Mesothelial cell of epicardium (in vitro differentiated cells): ENCODE measurements at regions not wholly inside any gene's neighbourhood (a gene's known extent, or its start where the extent isn't known, plus 50 kb on each side); places are given as distances from the start of the nearest gene placed in this dataset.

Experiments used
- DNase-seq, 2 experiments: peaks; one replicate each; pipeline ENCODE4 v3.0.0; 2021; ENCODE audit warnings: low spot score in 2 of 2; ENCODE audit not compliant: unreplicated experiment in 2 of 2
- H3K27ac Mint-ChIP-seq: 2 replicates; pipeline ENCODE4 v1.8.0; 2021; ENCODE audit warnings: mixed read lengths
- H3K27me3 Mint-ChIP-seq: 2 replicates; pipeline ENCODE4 v1.8.0; 2021; ENCODE audit warnings: low read depth, mixed read lengths
- H3K36me3 Mint-ChIP-seq: 2 replicates; pipeline ENCODE4 v1.8.0; 2021; ENCODE audit warnings: mixed read lengths
- H3K4me1 Mint-ChIP-seq: 2 replicates; pipeline ENCODE4 v1.8.0; 2021; ENCODE audit warnings: mixed read lengths
- H3K4me3 Mint-ChIP-seq: 2 replicates; pipeline ENCODE4 v1.8.0; 2021; ENCODE audit warnings: mild to moderate bottlenecking, moderate library complexity, mixed read lengths
- H3K9me3 Mint-ChIP-seq: 2 replicates; pipeline ENCODE4 v1.8.0; 2021; ENCODE audit warnings: mixed read lengths
- CTCF ChIP-seq: fragments of 200-600 bp; sonication (generic); IDR thresholded peaks from one replicate; pipeline ENCODE4 v1.5.0; 2021; ENCODE audit warnings: antibody characterized with exemption; ENCODE audit not compliant: unreplicated experiment

- no peaks in the 10 kb centered on the region for H3K27me3 Mint-ChIP-seq
- no peak for DNase-seq
- no peaks in the 10 kb centered on the region for H3K4me1 Mint-ChIP-seq
- no peak for TF ChIP-seq CTCF
- no peak overlapping the region for H3K27ac Mint-ChIP-seq
- H3K36me3 Mint-ChIP-seq: no peaks in the 10 kb centered on the region
- no peak overlapping the region for H3K4me3 Mint-ChIP-seq
- H3K9me3 Mint-ChIP-seq: peaks cover 14% of the 10 kb centered on the region
These were observed 176.8 kb upstream of the NT5E start for GRCh38 chr6:85273046-85273445.

- H3K27me3 Mint-ChIP-seq: no peaks in the 10 kb centered on the region
- no peaks in the 10 kb centered on the region for H3K4me1 Mint-ChIP-seq
- H3K4me3 Mint-ChIP-seq: no peak overlapping the region
- TF ChIP-seq CTCF: no peak
- peaks cover 17% of the 10 kb centered on the region for H3K9me3 Mint-ChIP-seq
- no peaks in the 10 kb centered on the region for H3K36me3 Mint-ChIP-seq
- H3K27ac Mint-ChIP-seq: no peak overlapping the region
- no peak for DNase-seq
These were observed 177.3 kb upstream of the NT5E start for GRCh38 chr6:85272592-85272991.

GRCh38 chr6:85262621-85263020, 187.3 kb upstream of the NT5E start:
- Mint-ChIP-seq H3K4me1 (no peaks in the 10 kb centered on the region), H3K4me3 (no peak overlapping the region), H3K36me3 (no peaks in the 10 kb centered on the region), H3K27ac (no peak overlapping the region), H3K9me3 (peaks cover 5% of the 10 kb centered on the region), H3K27me3 (no peaks in the 10 kb centered on the region)
- no peak for TF ChIP-seq CTCF
- DNase-seq: no peak

- Mint-ChIP-seq H3K27me3 (no peaks in the 10 kb centered on the region), H3K27ac (no peak overlapping the region), H3K4me3 (no peak overlapping the region), H3K36me3 (no peaks in the 10 kb centered on the region), H3K4me1 (no peaks in the 10 kb centered on the region), H3K9me3 (no peaks in the 10 kb centered on the region)
- no peak for DNase-seq
- no peak for TF ChIP-seq CTCF
These were observed 188.6 kb upstream of the NT5E start for GRCh38 chr6:85261271-85261670.

- DNase-seq: no peak
- Mint-ChIP-seq H3K27ac (no peak overlapping the region), H3K4me1 (no peaks in the 10 kb centered on the region), H3K9me3 (peaks cover 5% of the 10 kb centered on the region), H3K27me3 (peaks cover 2% of the 10 kb centered on the region), H3K4me3 (no peak overlapping the region), H3K36me3 (no peaks in the 10 kb centered on the region)
- no peak for TF ChIP-seq CTCF
These were observed 194.2 kb upstream of the NT5E start for GRCh38 chr6:85255661-85256060.

- Mint-ChIP-seq H3K36me3 (no peaks in the 10 kb centered on the region), H3K4me3 (no peak overlapping the region), H3K4me1 (no peaks in the 10 kb centered on the region), H3K27me3 (peaks cover 2% of the 10 kb centered on the region), H3K27ac (no peak overlapping the region), H3K9me3 (peaks cover 31% of the 10 kb centered on the region)
- DNase-seq: no peak
- no peak for TF ChIP-seq CTCF
These were observed 197.3 kb upstream of the NT5E start for GRCh38 chr6:85252552-85252951.
